Neuronal stem cell (in vitro differentiated cells): ENCODE measurements at regions not wholly inside any gene's neighbourhood (a gene's known extent, or its start where the extent isn't known, plus 50 kb on each side); places are given as distances from the start of the nearest gene placed in this dataset.

Source experiments
- DNase-seq: peaks from one replicate; pipeline ENCODE4 v3.0.0-alpha.2; 2013; ENCODE audit warnings: low spot score
- H2AFZ ChIP-seq: one replicate; pipeline ENCODE4 v1.6.1; 2013; ENCODE audit warnings: mild to moderate bottlenecking, low read length, inconsistent platforms
- H2AK5ac ChIP-seq: 2 replicates; pipeline ENCODE4 v1.6.1; 2013; ENCODE audit warnings: low read depth, mild to moderate bottlenecking, inconsistent platforms, low read length, moderate library complexity, mixed read lengths
- H2BK120ac ChIP-seq: 2 replicates; pipeline ENCODE4 v1.6.1; 2013; ENCODE audit warnings: low read depth, mild to moderate bottlenecking, inconsistent platforms, low read length, moderate library complexity, mixed read lengths
- H2BK12ac ChIP-seq: one replicate; pipeline ENCODE4 v1.6.1; 2013; ENCODE audit warnings: low read length, inconsistent platforms
- H2BK15ac ChIP-seq: 2 replicates; pipeline ENCODE4 v1.6.1; 2013; ENCODE audit warnings: mild to moderate bottlenecking, low read length, inconsistent platforms, mixed read lengths
- H2BK5ac ChIP-seq: one replicate; pipeline ENCODE4 v1.6.1; 2013; ENCODE audit warnings: inconsistent platforms, mild to moderate bottlenecking, low read length, moderate library complexity
- H3K14ac ChIP-seq: one replicate; pipeline ENCODE4 v1.6.1; 2013; ENCODE audit warnings: low read length, inconsistent platforms
- H3K18ac ChIP-seq: 2 replicates; pipeline ENCODE4 v1.6.1; 2013; ENCODE audit warnings: low read length, inconsistent platforms
- H3K23ac ChIP-seq: 2 replicates; pipeline ENCODE4 v1.6.1; 2013; ENCODE audit warnings: low read depth, mild to moderate bottlenecking, mixed read lengths, low read length, inconsistent platforms; ENCODE audit not compliant: poor library complexity
- H3K27ac ChIP-seq: replicated peaks from 3 replicates; pipeline ENCODE4 v1.5.1; 2013; ENCODE audit warnings: low read length, inconsistent platforms
- H3K27me3 ChIP-seq, 3 experiments: 2 replicates each; pipeline ENCODE4 v1.6.1; 2013; ENCODE audit warnings: low read length in 3 of 3, mild to moderate bottlenecking in 2 of 3, inconsistent platforms in 1 of 3, low read depth in 1 of 3, mixed read lengths in 1 of 3, moderate library complexity in 1 of 3; ENCODE audit not compliant: control insufficient read depth in 3 of 3, insufficient read depth in 3 of 3
- H3K36me3 ChIP-seq, 2 donors: replicated peaks in 1 of 2; 2 replicates each; pipeline ENCODE4 v1.6.1; 2013; ENCODE audit warnings: low read length in 2 of 2; ENCODE audit not compliant: control insufficient read depth in 2 of 2, insufficient read depth in 2 of 2
- H3K4ac ChIP-seq: 2 replicates; pipeline ENCODE4 v1.6.1; 2013; ENCODE audit warnings: inconsistent platforms, mild to moderate bottlenecking, low read length, moderate library complexity
- H3K4me1 ChIP-seq, 2 donors: 1 replicate in 1 of 2; 2 replicates in 1 of 2; pipeline ENCODE4 v1.6.1; 2013; ENCODE audit warnings: low read length in 2 of 2, low read depth in 1 of 2; ENCODE audit not compliant: control insufficient read depth in 2 of 2, insufficient read depth in 1 of 2
- H3K4me2 ChIP-seq: one replicate; pipeline ENCODE4 v1.6.1; 2013; ENCODE audit warnings: mild to moderate bottlenecking, low read length, inconsistent platforms; ENCODE audit not compliant: insufficient read depth, poor library complexity, severe bottlenecking
- H3K4me3 ChIP-seq, 2 donors: 2 replicates each; pipeline ENCODE4 v1.5.1; 2013; ENCODE audit warnings: low read length in 2 of 2, mild to moderate bottlenecking in 2 of 2, inconsistent platforms in 1 of 2, moderate library complexity in 1 of 2
- H3K79me1 ChIP-seq: one replicate; pipeline ENCODE4 v1.6.1; 2013; ENCODE audit warnings: low read depth, mild to moderate bottlenecking, inconsistent platforms, low read length, moderate library complexity
- H3K9ac ChIP-seq: one replicate; pipeline ENCODE4 v1.6.1; 2013; ENCODE audit warnings: mild to moderate bottlenecking, low read depth, low read length, inconsistent platforms; ENCODE audit not compliant: poor library complexity
- H3K9me3 ChIP-seq, 2 donors: replicated peaks in 1 of 2; 2 replicates each; pipeline versions ENCODE3 to v1.6.1; 2013; ENCODE audit warnings: low read length in 2 of 2, mild to moderate bottlenecking in 2 of 2, inconsistent platforms in 1 of 2, low read depth in 1 of 2, mixed read lengths in 1 of 2, moderate library complexity in 1 of 2; ENCODE audit not compliant: control insufficient read depth in 2 of 2, insufficient read depth in 1 of 2
- H4K8ac ChIP-seq: one replicate; pipeline ENCODE4 v1.6.1; 2013; ENCODE audit warnings: low read depth, mild to moderate bottlenecking, inconsistent platforms, low read length, moderate library complexity
- H4K91ac ChIP-seq: one replicate; pipeline ENCODE4 v1.6.1; 2013; ENCODE audit warnings: low read length, low read depth, mild to moderate bottlenecking, inconsistent platforms; ENCODE audit not compliant: poor library complexity
- WGBS, 2 donors: extraction: QIAGEN DNeasy Blood & Tissue Kit; methylation state at CpG; one replicate each; pipeline ENCODE4 v1.1.7; 2013; ENCODE audit warnings: missing lambda C conversion rate in 2 of 2, mixed read lengths in 1 of 2; ENCODE audit not compliant: insufficient read length in 2 of 2, insufficient replicate concordance in 1 of 2; ENCODE audit errors: extremely low coverage in 2 of 2; 5-methylcytosine and 5-hydroxymethylcytosine counted together

DNA sequence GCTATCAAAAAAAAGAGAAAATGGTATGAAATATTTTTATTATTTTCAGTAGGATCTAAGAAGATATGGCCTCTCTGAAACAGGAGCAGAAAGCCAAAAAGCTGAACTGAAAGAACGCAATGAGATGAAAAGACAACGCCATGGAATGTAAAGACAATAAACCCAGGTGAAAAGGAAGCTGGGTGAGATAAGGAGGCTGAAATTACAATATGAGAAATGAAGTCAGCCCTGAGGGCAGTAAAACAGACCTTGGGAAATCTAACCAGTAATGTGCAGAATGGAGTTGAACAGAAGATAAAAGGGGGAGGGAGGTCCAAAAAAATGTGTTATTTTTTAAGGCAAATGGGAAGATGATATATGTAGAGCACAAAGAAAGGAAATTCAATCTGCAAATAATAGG is 265.3 kb downstream of the ENC1 start:
- Histone ChIP-seq H3K4me3 (no peak overlapping the region), H3K27ac (no peak overlapping the region), H2BK12ac (no peak overlapping the region), H3K14ac (no peak overlapping the region), H3K36me3 (no peaks in the 10 kb centered on the region), H3K4me2 (no peak overlapping the region), H4K8ac (no peak overlapping the region), H3K79me1 (no peaks in the 10 kb centered on the region), H2AK5ac (no peak overlapping the region), H3K18ac (no peak overlapping the region), H2BK5ac (no peak overlapping the region), H3K4me1 (no peaks in the 10 kb centered on the region), H2BK15ac (no peak overlapping the region), H3K4ac (no peak overlapping the region), H3K27me3 (peaks cover 0 to 8% (median 0%) of the 10 kb centered on the region in 3 experiments), H3K9ac (no peak overlapping the region), H4K91ac (no peak overlapping the region), H2AFZ (no peak overlapping the region), H2BK120ac (no peak overlapping the region), H3K9me3 (no peaks in the 10 kb centered on the region), H3K23ac (no peak overlapping the region)
- no peak for DNase-seq
- WGBS, 2 donors, result no CpG with 5 or more reads among the region's 2 CpGs

DNA sequence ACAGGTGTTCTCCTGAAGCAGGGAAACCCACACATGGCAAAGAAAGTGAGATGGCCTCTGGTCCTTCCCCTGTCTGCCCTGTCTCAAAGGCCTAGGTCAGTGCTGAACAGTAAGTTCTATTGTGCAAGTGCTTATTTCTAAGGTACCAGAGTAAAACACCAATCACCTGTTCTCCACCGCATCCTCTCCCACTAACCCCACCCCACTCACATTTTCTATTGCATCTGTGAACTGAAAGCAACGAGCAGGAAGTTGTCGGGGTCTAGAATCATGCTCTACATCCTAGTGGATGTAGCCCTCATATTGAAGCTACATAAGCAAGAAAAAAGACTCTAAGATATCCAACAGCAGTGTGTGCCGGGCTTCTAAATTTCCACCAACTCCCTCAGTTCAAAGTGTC is 265.9 kb downstream of the ENC1 start:
- no peak overlapping the region for H3K14ac ChIP-seq
- no peak overlapping the region for H3K4me3 ChIP-seq
- no peak for DNase-seq
- H3K9ac ChIP-seq, result no peak overlapping the region
- H2BK12ac ChIP-seq, result no peak overlapping the region
- no peak overlapping the region for H2AFZ ChIP-seq
- H2BK120ac ChIP-seq, result no peak overlapping the region
- no peak overlapping the region for H3K4ac ChIP-seq
- no peak overlapping the region for H2BK5ac ChIP-seq
- H4K91ac ChIP-seq, result no peak overlapping the region
- no peak overlapping the region for H3K27ac ChIP-seq
- H3K4me2 ChIP-seq, result no peak overlapping the region
- no peaks in the 10 kb centered on the region for H3K36me3 ChIP-seq
- WGBS, 2 donors, result no CpG with 5 or more reads among the region's 4 CpGs
- H4K8ac ChIP-seq, result no peak overlapping the region
- no peaks in the 10 kb centered on the region for H3K4me1 ChIP-seq
- H3K9me3 ChIP-seq, result no peaks in the 10 kb centered on the region
- H2BK15ac ChIP-seq, result no peak overlapping the region
- no peaks in the 10 kb centered on the region for H3K79me1 ChIP-seq
- no peak overlapping the region for H3K18ac ChIP-seq
- peaks cover 0 to 8% (median 0%) of the 10 kb centered on the region in 3 experiments for H3K27me3 ChIP-seq
- no peak overlapping the region for H3K23ac ChIP-seq
- no peak overlapping the region for H2AK5ac ChIP-seq

DNA sequence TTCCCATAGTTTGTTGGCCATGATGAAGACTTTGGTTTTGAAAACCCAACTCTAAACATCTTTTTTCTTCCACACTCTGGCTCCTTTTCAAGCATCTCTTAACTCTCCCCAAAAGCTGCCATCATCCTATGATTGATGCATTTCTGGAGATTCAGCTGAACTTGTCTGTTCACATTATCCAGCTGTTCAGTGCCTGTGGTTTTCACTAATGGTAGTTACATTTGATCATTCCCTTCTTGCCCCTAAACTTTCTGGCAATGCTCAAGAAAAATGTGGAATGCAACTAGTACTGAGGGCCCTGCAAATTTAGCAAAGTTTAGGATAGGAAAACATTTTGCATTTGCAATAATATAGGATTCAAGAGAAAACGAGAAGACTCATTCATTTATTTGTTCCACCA is 267.5 kb downstream of the ENC1 start:
- Histone ChIP-seq H2AFZ (no peak overlapping the region), H2BK120ac (no peak overlapping the region), H2BK12ac (no peak overlapping the region), H3K36me3 (no peaks in the 10 kb centered on the region), H3K4me2 (no peak overlapping the region), H2BK15ac (no peak overlapping the region), H3K4me1 (peaks cover 0 to 1% of the 10 kb centered on the region in 2 donors), H2BK5ac (no peak overlapping the region), H4K91ac (no peak overlapping the region), H3K14ac (no peak overlapping the region), H3K18ac (no peak overlapping the region), H3K9me3 (no peaks in the 10 kb centered on the region), H3K23ac (no peak overlapping the region), H3K9ac (no peak overlapping the region), H4K8ac (no peak overlapping the region), H3K27me3 (peaks cover 0 to 8% (median 0%) of the 10 kb centered on the region in 3 experiments), H3K4ac (no peak overlapping the region), H3K4me3 (no peak overlapping the region), H3K79me1 (no peaks in the 10 kb centered on the region), H3K27ac (no peak overlapping the region), H2AK5ac (no peak overlapping the region)
- DNase-seq, result no peak
- no CpG with 5 or more reads among the region's 1 CpG for WGBS, 2 donors

DNA sequence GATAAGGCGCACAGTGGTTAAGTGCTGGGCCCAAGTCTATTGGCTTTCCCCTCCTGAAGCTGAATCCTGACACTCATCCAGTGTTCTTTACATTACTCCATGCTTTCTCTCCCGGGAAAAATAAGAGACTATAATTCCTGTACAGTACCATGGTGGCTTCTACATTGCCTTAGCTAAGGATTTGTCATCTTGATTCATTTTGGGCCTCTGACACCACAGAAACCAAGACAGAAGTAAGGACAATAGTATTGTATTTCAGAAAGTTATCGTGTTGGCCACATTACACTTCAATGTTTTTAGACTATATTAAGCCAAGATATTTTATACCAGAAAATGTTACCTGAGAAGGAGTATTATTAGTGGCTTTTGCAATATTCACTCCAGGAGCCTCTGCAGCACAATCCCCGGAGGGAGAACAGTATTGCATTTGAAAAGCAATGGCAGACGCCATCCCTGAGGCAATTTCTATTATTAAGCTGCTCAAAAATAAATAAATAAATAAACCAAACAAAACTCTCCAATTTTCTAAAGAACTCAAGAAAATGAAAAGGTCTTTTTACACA is 267.9 kb downstream of the ENC1 start:
- no peak overlapping the region for H2BK12ac ChIP-seq
- no peaks in the 10 kb centered on the region for H3K9me3 ChIP-seq
- no peak overlapping the region for H2BK5ac ChIP-seq
- no peak overlapping the region for H2BK15ac ChIP-seq
- H3K4me2 ChIP-seq, result no peak overlapping the region
- no peak overlapping the region for H3K4ac ChIP-seq
- H3K14ac ChIP-seq, result no peak overlapping the region
- H2AFZ ChIP-seq, result no peak overlapping the region
- H3K27me3 ChIP-seq, result peaks cover 0 to 8% (median 0%) of the 10 kb centered on the region in 3 experiments
- H2AK5ac ChIP-seq, result no peak overlapping the region
- no peak overlapping the region for H3K18ac ChIP-seq
- H3K27ac ChIP-seq, result no peak overlapping the region
- DNase-seq, result no peak
- H3K36me3 ChIP-seq, result no peaks in the 10 kb centered on the region
- H3K23ac ChIP-seq, result no peak overlapping the region
- no peak overlapping the region for H3K4me3 ChIP-seq
- H4K8ac ChIP-seq, result no peak overlapping the region
- H4K91ac ChIP-seq, result no peak overlapping the region
- H3K9ac ChIP-seq, result no peak overlapping the region
- no peak overlapping the region for H2BK120ac ChIP-seq
- WGBS, 2 donors, result no CpG with 5 or more reads among the region's 5 CpGs
- H3K4me1 ChIP-seq, result peaks cover 3 to 6% of the 10 kb centered on the region in 2 donors
- H3K79me1 ChIP-seq, result no peaks in the 10 kb centered on the region
